ENCODE measurements at regions not wholly inside any gene's neighbourhood (a gene's known extent, or its start where the extent isn't known, plus 50 kb on each side); places are given as distances from the start of the nearest gene placed in this dataset.
"Not testable (repeated sequence)": the region's sequence is repeated elsewhere in the genome, so short reads cannot be mapped to it uniquely, and the experiment has no call there.

DNA sequence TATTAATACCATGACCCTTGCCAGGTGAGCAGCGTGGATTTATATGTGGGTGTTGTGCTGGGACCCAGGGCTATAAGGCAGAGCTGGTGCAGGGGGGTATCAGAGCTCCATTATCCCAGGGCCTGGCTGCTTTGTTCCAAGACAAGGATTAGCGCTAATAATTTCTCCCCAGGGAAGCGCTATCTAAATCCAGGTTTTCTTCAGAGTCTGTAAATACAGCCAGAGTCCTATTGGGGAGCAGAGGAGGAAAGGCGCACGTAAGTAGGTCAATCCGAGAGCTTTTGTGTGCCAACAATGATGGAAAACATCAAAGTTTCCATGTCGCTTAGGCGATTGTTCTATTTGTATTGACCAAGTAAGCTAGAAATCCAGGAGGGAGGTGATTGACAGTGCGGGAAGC is 1009.7 kb downstream of the VRK1 start:
- no peak for DNase-seq
- no peak overlapping the region for H3K4me3 ChIP-seq (ENCODE audit: low read depth in 1 of 3, low read length in 3 of 3)
- H3K27ac ChIP-seq (ENCODE audit: low read depth in 1 of 3, low read length in 2 of 3) = no peak overlapping the region
- H3K9me3 ChIP-seq (ENCODE audit: control insufficient read depth in 2 of 2, insufficient read depth in 1 of 2, low read depth in 1 of 2, low read length in 1 of 2) = no peaks in the 10 kb centered on the region
- WGBS, 3 donors = 39 to 74% (median 56%) methylated on average over 9 of the region's 9 CpGs
- no peaks in the 10 kb centered on the region for H3K36me3 ChIP-seq (ENCODE audit: control insufficient read depth in 3 of 3, insufficient read depth in 2 of 3, low read depth in 1 of 3, low read length in 3 of 3)
- H3K27me3 ChIP-seq (ENCODE audit: control insufficient read depth in 3 of 3, insufficient read depth in 3 of 3, low read length in 3 of 3) = no peaks in the 10 kb centered on the region
- H3K4me1 ChIP-seq (ENCODE audit: control insufficient read depth in 3 of 3, insufficient read depth in 2 of 3, low read depth in 1 of 3, low read length in 2 of 3) = no peaks in the 10 kb centered on the region
- FAIRE-seq = no peak

DNA sequence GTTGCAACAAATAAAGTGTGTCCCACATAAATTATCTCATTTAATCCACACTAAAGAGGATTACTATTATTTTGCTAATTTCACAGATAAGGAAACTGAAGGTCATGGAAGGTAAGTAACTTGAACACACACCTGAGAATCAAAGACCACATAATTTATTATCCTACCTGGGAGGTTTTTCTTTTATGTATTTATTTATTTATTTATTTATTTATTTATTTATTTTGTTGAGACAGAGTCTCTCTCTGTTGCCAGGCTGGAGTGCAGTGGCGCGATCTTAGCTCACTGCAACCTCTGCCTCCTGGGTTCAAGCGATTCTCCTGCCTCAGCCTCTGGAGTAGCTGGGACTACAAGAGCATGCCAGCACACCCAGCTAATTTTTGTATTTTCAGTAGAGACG is 1011.4 kb downstream of the VRK1 start:
- H3K27me3 ChIP-seq (ENCODE audit: control insufficient read depth in 3 of 3, insufficient read depth in 3 of 3, low read length in 3 of 3); H3K9me3 ChIP-seq (ENCODE audit: control insufficient read depth in 2 of 2, insufficient read depth in 1 of 2, low read depth in 1 of 2, low read length in 1 of 2); H3K27ac ChIP-seq (ENCODE audit: low read depth in 1 of 3, low read length in 2 of 3); H3K4me3 ChIP-seq (ENCODE audit: low read depth in 1 of 3, low read length in 3 of 3); DNase-seq; H3K36me3 ChIP-seq (ENCODE audit: control insufficient read depth in 3 of 3, insufficient read depth in 2 of 3, low read depth in 1 of 3, low read length in 3 of 3); FAIRE-seq; H3K4me1 ChIP-seq (ENCODE audit: control insufficient read depth in 3 of 3, insufficient read depth in 2 of 3, low read depth in 1 of 3, low read length in 2 of 3): not testable (repeated sequence)
- 87 to 97% (median 91%) methylated on average over 4 of the region's 4 CpGs for WGBS, 3 donors

DNA sequence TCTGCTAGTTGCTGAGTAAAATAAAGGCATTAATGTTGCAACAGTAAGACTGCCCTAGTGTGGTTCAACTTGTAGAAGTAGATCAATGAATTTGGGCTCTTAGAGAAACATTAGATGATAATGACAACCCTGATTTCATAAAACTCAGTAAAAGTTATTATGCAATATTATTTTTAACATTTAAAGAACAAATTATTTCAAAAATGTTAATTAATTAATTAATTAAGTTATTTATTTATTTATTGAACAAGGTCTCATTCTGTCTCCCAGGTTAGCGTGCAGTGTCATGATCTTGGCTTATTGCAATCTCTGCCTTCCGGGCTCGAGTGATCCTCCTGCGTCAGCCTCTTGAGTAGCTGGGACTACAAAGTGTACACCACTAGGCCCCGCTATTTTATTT is 1016.4 kb downstream of the VRK1 start:
- H3K4me3 ChIP-seq (ENCODE audit: low read depth in 1 of 3, low read length in 3 of 3) = no peak overlapping the region
- 93 to 97% (median 94%) methylated on average over 5 of the region's 5 CpGs for WGBS, 3 donors
- no peak for DNase-seq
- no peak overlapping the region for H3K27ac ChIP-seq (ENCODE audit: low read depth in 1 of 3, low read length in 2 of 3)
- H3K4me1 ChIP-seq (ENCODE audit: control insufficient read depth in 3 of 3, insufficient read depth in 2 of 3, low read depth in 1 of 3, low read length in 2 of 3) = no peaks in the 10 kb centered on the region
- no peak for FAIRE-seq
- H3K27me3 ChIP-seq (ENCODE audit: control insufficient read depth in 3 of 3, insufficient read depth in 3 of 3, low read length in 3 of 3) = no peaks in the 10 kb centered on the region
- no peaks in the 10 kb centered on the region for H3K9me3 ChIP-seq (ENCODE audit: control insufficient read depth in 2 of 2, insufficient read depth in 1 of 2, low read depth in 1 of 2, low read length in 1 of 2)
- no peaks in the 10 kb centered on the region for H3K36me3 ChIP-seq (ENCODE audit: control insufficient read depth in 3 of 3, insufficient read depth in 2 of 3, low read depth in 1 of 3, low read length in 3 of 3)

DNA sequence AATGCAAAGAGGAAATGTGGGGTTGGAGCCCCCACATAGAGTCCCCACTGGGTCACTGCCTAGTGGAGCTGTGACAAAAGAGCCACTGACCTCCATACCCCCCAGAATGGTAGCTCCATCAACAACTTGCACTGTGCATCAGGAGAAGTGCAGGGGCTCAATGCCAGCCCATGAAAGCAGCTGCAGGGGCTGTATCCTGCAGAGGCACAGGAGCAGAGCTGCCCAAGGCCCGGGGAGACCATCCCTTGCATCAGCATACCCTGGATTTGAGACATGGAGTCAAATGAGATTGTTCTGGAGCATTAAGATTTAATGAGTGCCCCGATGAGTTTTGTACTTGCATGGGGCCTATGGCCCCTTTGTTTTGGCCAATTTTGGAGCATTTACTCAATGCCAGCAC is 1023.6 kb downstream of the VRK1 start:
- no peak for FAIRE-seq

DNA sequence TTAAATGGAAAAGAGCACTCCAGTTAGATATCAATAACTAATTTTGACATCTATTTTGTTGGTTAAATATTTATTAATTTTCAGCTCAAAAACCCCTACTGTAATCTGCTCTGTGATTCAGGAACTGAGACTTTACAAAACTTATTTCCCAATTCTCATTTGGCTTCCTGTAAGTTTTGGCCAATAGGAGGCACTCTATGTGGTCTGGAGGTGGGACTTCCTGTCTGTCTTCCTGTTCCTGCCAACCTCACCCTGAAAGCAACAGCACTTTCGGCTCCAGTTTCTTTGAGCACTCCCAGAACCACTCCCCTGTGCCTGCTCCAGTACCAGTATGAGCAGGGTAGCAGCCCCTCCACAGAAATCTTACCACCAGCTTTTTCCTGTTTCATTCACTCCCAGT is 1027.0 kb downstream of the VRK1 start:
- FAIRE-seq (no peak), DNase-seq (no peak)
- Histone ChIP-seq H3K9me3 (ENCODE audit: control insufficient read depth in 2 of 2, insufficient read depth in 1 of 2, low read depth in 1 of 2, low read length in 1 of 2) (no peaks in the 10 kb centered on the region), H3K36me3 (ENCODE audit: control insufficient read depth in 3 of 3, insufficient read depth in 2 of 3, low read depth in 1 of 3, low read length in 3 of 3) (no peaks in the 10 kb centered on the region), H3K27me3 (ENCODE audit: control insufficient read depth in 3 of 3, insufficient read depth in 3 of 3, low read length in 3 of 3) (no peaks in the 10 kb centered on the region), H3K27ac (ENCODE audit: low read depth in 1 of 3, low read length in 2 of 3) (no peak overlapping the region), H3K4me3 (ENCODE audit: low read depth in 1 of 3, low read length in 3 of 3) (no peak overlapping the region), H3K4me1 (ENCODE audit: control insufficient read depth in 3 of 3, insufficient read depth in 2 of 3, low read depth in 1 of 3, low read length in 2 of 3) (no peaks in the 10 kb centered on the region)
- 0 to 31% (median 0%) methylated on average over 1 of the region's 1 CpG for WGBS, 3 donors

More for the DNA sequence above, 1023.6 kb downstream of the VRK1 start:
- Histone ChIP-seq H3K27ac (ENCODE audit: low read depth in 1 of 3, low read length in 2 of 3) (no peak overlapping the region), H3K27me3 (ENCODE audit: control insufficient read depth in 3 of 3, insufficient read depth in 3 of 3, low read length in 3 of 3) (no peaks in the 10 kb centered on the region), H3K36me3 (ENCODE audit: control insufficient read depth in 3 of 3, insufficient read depth in 2 of 3, low read depth in 1 of 3, low read length in 3 of 3) (no peaks in the 10 kb centered on the region), H3K4me3 (ENCODE audit: low read depth in 1 of 3, low read length in 3 of 3) (no peak overlapping the region), H3K4me1 (ENCODE audit: control insufficient read depth in 3 of 3, insufficient read depth in 2 of 3, low read depth in 1 of 3, low read length in 2 of 3) (no peaks in the 10 kb centered on the region), H3K9me3 (ENCODE audit: control insufficient read depth in 2 of 2, insufficient read depth in 1 of 2, low read depth in 1 of 2, low read length in 1 of 2) (no peaks in the 10 kb centered on the region)
- no peak for DNase-seq
- WGBS, 3 donors = 61 to 65% (median 63%) methylated on average over 2 of the region's 2 CpGs

DNA sequence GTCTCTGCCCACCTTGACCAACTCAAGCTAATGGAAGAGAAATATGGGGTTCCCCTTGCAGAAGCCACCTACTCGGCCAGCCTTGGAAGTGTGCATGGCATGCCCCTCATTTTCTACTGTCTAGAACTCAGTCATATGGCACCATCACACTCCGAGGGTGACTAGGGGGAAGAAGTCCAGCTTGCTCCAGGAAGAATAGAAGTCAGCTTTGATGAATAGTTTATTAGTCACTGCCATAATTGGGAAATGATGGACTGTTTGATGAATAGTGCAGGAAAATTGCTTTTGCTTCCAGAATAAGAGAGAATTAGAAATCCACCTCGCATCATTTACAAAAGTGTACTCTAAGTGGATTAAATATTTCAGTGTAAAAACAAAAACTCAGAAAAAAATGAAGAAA is 1030.6 kb downstream of the VRK1 start:
- H3K4me1 ChIP-seq (ENCODE audit: control insufficient read depth in 3 of 3, insufficient read depth in 2 of 3, low read depth in 1 of 3, low read length in 2 of 3) = no peaks in the 10 kb centered on the region
- 81 to 85% (median 84%) methylated on average over 3 of the region's 3 CpGs for WGBS, 3 donors
- FAIRE-seq = no peak

DNA sequence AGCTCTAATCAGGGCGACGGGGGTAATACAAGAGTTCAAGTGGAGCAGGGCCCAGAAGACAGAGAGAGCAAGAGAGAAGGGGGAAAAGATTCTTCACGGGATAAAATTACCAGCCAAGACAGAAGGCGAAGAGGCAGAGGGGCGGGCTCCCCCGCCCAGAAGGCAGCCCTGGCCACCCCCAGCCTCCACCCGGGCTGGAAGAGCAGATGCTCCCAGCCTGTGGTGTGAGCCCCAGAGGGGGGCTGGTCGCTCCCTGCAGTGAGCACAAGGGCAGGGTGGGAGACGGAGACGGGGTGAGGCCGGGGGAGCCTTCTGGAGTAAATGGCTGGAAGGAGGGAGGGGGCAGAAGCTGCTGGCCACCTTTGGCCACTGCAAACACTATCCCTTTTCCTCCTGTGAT is 1035.6 kb downstream of the VRK1 start:
- Histone ChIP-seq H3K4me3 (ENCODE audit: low read depth in 1 of 3, low read length in 3 of 3) (no peak overlapping the region), H3K27me3 (ENCODE audit: control insufficient read depth in 3 of 3, insufficient read depth in 3 of 3, low read length in 3 of 3) (no peaks in the 10 kb centered on the region), H3K27ac (ENCODE audit: low read depth in 1 of 3, low read length in 2 of 3) (no peak overlapping the region), H3K36me3 (ENCODE audit: control insufficient read depth in 3 of 3, insufficient read depth in 2 of 3, low read depth in 1 of 3, low read length in 3 of 3) (no peaks in the 10 kb centered on the region), H3K9me3 (ENCODE audit: control insufficient read depth in 2 of 2, insufficient read depth in 1 of 2, low read depth in 1 of 2, low read length in 1 of 2) (no peaks in the 10 kb centered on the region), H3K4me1 (ENCODE audit: control insufficient read depth in 3 of 3, insufficient read depth in 2 of 3, low read depth in 1 of 3, low read length in 2 of 3) (no peaks in the 10 kb centered on the region)
- FAIRE-seq (no peak), DNase-seq (no peak)
- WGBS, 3 donors = 53 to 62% (median 55%) methylated on average over 11 of the region's 11 CpGs

More for the DNA sequence above, 1030.6 kb downstream of the VRK1 start:
- H3K27ac ChIP-seq (ENCODE audit: low read depth in 1 of 3, low read length in 2 of 3) = no peak overlapping the region
- no peak overlapping the region for H3K4me3 ChIP-seq (ENCODE audit: low read depth in 1 of 3, low read length in 3 of 3)
- no peak for DNase-seq
- no peaks in the 10 kb centered on the region for H3K27me3 ChIP-seq (ENCODE audit: control insufficient read depth in 3 of 3, insufficient read depth in 3 of 3, low read length in 3 of 3)
- no peaks in the 10 kb centered on the region for H3K36me3 ChIP-seq (ENCODE audit: control insufficient read depth in 3 of 3, insufficient read depth in 2 of 3, low read depth in 1 of 3, low read length in 3 of 3)
- no peaks in the 10 kb centered on the region for H3K9me3 ChIP-seq (ENCODE audit: control insufficient read depth in 2 of 2, insufficient read depth in 1 of 2, low read depth in 1 of 2, low read length in 1 of 2)

DNA sequence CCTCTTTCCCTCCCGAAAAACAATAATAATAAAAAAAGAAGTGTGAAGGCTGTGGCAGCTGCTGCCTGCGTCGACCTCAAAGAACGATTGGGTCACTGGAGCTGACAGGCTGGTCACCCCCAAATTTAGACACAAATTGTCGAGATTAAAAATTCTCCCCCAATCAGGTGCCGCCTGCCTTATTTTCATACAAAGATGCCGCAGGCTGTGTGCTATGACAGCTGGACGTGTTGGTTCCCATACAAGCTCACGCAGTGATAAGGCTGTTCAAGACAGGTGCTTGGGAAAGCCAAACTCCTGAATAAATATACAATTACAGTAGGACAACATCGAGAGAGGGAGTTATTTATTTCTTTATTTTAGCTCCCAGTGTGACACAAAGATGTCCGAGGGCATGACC is 1041.8 kb downstream of the VRK1 start:
- WGBS, 3 donors = 73 to 78% (median 74%) methylated on average over 11 of the region's 11 CpGs
- FAIRE-seq = no peak

DNA sequence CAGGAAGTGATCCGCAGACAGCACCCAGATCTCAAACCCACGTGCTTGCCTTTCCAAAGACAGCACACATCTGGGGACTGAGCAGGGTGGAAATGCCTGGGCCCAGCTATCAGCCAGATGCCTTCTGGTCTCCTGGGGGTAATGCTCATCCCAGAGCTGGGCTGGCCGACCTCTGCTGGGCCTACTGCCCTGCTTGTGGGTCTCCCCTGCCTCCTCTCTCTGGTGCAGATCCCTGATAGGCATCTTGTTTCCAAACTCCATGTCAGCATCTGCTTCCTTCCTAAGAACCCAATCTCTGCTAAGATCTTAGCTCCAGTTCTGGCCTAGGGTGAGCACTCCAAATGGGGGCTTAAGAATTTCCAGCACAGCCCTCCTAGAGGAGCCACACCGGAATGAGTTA is 1043.0 kb downstream of the VRK1 start:
- 78 to 81% (median 78%) methylated on average over 4 of the region's 4 CpGs for WGBS, 3 donors
- FAIRE-seq (no peak), DNase-seq (no peak)
- H3K4me3 ChIP-seq (ENCODE audit: low read depth in 1 of 3, low read length in 3 of 3) = no peak overlapping the region
- no peaks in the 10 kb centered on the region for H3K9me3 ChIP-seq (ENCODE audit: control insufficient read depth in 2 of 2, insufficient read depth in 1 of 2, low read depth in 1 of 2, low read length in 1 of 2)
- H3K36me3 ChIP-seq (ENCODE audit: control insufficient read depth in 3 of 3, insufficient read depth in 2 of 3, low read depth in 1 of 3, low read length in 3 of 3) = no peaks in the 10 kb centered on the region
- no peaks in the 10 kb centered on the region for H3K4me1 ChIP-seq (ENCODE audit: control insufficient read depth in 3 of 3, insufficient read depth in 2 of 3, low read depth in 1 of 3, low read length in 2 of 3)
- H3K27me3 ChIP-seq (ENCODE audit: control insufficient read depth in 3 of 3, insufficient read depth in 3 of 3, low read length in 3 of 3) = no peaks in the 10 kb centered on the region
- no peak overlapping the region for H3K27ac ChIP-seq (ENCODE audit: low read depth in 1 of 3, low read length in 2 of 3)

More for the DNA sequence above, 1041.8 kb downstream of the VRK1 start:
- no peaks in the 10 kb centered on the region for H3K9me3 ChIP-seq (ENCODE audit: control insufficient read depth in 2 of 2, insufficient read depth in 1 of 2, low read depth in 1 of 2, low read length in 1 of 2)
- no peak for DNase-seq
- no peaks in the 10 kb centered on the region for H3K36me3 ChIP-seq (ENCODE audit: control insufficient read depth in 3 of 3, insufficient read depth in 2 of 3, low read depth in 1 of 3, low read length in 3 of 3)
- H3K4me3 ChIP-seq (ENCODE audit: low read depth in 1 of 3, low read length in 3 of 3) = no peak overlapping the region
- H3K4me1 ChIP-seq (ENCODE audit: control insufficient read depth in 3 of 3, insufficient read depth in 2 of 3, low read depth in 1 of 3, low read length in 2 of 3) = no peaks in the 10 kb centered on the region
- H3K27ac ChIP-seq (ENCODE audit: low read depth in 1 of 3, low read length in 2 of 3) = no peak overlapping the region
- no peaks in the 10 kb centered on the region for H3K27me3 ChIP-seq (ENCODE audit: control insufficient read depth in 3 of 3, insufficient read depth in 3 of 3, low read length in 3 of 3)
